OCI-LY3 (cell line): ENCODE measurements at regions not wholly inside any gene's neighbourhood (a gene's known extent, or its start where the extent isn't known, plus 50 kb on each side); places are given as distances from the start of the nearest gene placed in this dataset.

Experiments used
- H2AFZ ChIP-seq: fragments of 200-600, 300-600 bp; shearing (Covaris generic); 2 replicates; pipeline ENCODE4 v1.6.0; 2014; ENCODE audit warnings: antibody characterized with exemption, low read depth, low read length
- H3K27ac ChIP-seq: fragments of 200-600, 300-600 bp; sonication (generic); 2 replicates; pipeline ENCODE4 v1.5.1; 2014; ENCODE audit warnings: mild to moderate bottlenecking, low read length, moderate library complexity, mixed read lengths
- H3K27me3 ChIP-seq: fragments of 200-600, 300-600 bp; sonication (generic); 2 replicates; pipeline ENCODE4 v1.6.1; 2014; ENCODE audit warnings: low read depth, low read length, mixed read lengths
- H3K36me3 ChIP-seq: fragments of 200-600, 300-600 bp; sonication (generic); replicated peaks from 2 replicates; pipeline ENCODE3; 2014; ENCODE audit warnings: low read depth, low read length, mixed read lengths
- H3K4me1 ChIP-seq: fragments of 300-600, 200-600 bp; sonication (generic); 2 replicates; pipeline ENCODE4 v1.6.1; 2014; ENCODE audit warnings: low read length, mixed read lengths
- H3K4me2 ChIP-seq: fragments of 200-600, 300-600 bp; sonication (generic); 2 replicates; pipeline ENCODE4 v1.6.1; 2014; ENCODE audit warnings: low read length, mixed read lengths
- H3K4me3 ChIP-seq: fragments of 300-600, 200-600 bp; sonication (generic); 2 replicates; pipeline ENCODE4 v1.5.1; 2014; ENCODE audit warnings: antibody characterized with exemption, mild to moderate bottlenecking, low read length, moderate library complexity
- H3K79me2 ChIP-seq: fragments of 300-600, 200-600 bp; shearing (Covaris generic); 2 replicates; pipeline ENCODE4 v1.6.1; 2014; ENCODE audit warnings: mild to moderate bottlenecking, low read length, mixed read lengths
- H3K9ac ChIP-seq: fragments of 300-600, 200-600 bp; shearing (Covaris generic); 2 replicates; pipeline ENCODE4 v1.6.0; 2014; ENCODE audit warnings: mild to moderate bottlenecking, low read length, moderate library complexity
- H3K9me3 ChIP-seq: fragments of 200-600, 300-600 bp; shearing (Covaris generic); 2 replicates; pipeline ENCODE4 v1.6.1; 2014; ENCODE audit warnings: low read length, mixed read lengths; ENCODE audit not compliant: insufficient read depth
- H4K20me1 ChIP-seq: fragments of 200-600, 300-600 bp; sonication (generic); 2 replicates; pipeline ENCODE4 v1.6.1; 2016; ENCODE audit warnings: low read length, mixed read lengths; ENCODE audit not compliant: insufficient read depth
- EZH2phosphoT487 ChIP-seq: fragments of 200-600 bp; shearing (Covaris generic); IDR thresholded peaks from 2 replicates; pipeline ENCODE4 v1.6.1; 2018; ENCODE audit warnings: antibody characterized with exemption, mixed run types, low read depth
- TF ChIP-seq, protein P1 (sequence below): fragments of 200-600, 300-600 bp; sonication (generic); IDR thresholded peaks from 2 replicates; pipeline ENCODE4 v1.5.1; 2014; ENCODE audit warnings: antibody characterized with exemption, low read length, low read depth

DNA sequence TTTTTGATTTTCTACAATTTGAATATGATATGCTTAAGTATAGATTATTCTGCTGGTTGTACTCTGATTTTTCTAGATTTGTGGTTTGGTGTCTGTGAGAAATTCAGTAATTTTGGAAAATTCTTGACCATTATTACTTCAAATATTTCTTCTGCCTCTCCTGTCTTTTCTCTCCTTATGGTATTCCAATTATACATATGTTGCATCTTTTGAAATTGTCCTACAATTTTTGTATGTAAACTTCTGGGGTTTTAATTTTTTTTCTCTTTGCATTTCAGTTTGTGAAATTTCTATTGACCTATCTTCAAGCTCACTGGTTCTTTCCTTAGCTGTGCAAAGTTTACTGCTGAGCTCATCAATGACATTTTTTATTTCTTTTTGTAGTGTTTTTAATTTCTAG lies 534.4 kb upstream of the SLC35B3 start:
- no peaks in the 10 kb centered on the region for H3K36me3 ChIP-seq
- H3K4me1 ChIP-seq = no peaks in the 10 kb centered on the region
- no peak overlapping the region for H2AFZ ChIP-seq
- no peaks in the 10 kb centered on the region; the same call in 1 of the 2 replicates for H3K9me3 ChIP-seq
- TF ChIP-seq EZH2phosphoT487 = no peak
- TF ChIP-seq, protein P1, sequence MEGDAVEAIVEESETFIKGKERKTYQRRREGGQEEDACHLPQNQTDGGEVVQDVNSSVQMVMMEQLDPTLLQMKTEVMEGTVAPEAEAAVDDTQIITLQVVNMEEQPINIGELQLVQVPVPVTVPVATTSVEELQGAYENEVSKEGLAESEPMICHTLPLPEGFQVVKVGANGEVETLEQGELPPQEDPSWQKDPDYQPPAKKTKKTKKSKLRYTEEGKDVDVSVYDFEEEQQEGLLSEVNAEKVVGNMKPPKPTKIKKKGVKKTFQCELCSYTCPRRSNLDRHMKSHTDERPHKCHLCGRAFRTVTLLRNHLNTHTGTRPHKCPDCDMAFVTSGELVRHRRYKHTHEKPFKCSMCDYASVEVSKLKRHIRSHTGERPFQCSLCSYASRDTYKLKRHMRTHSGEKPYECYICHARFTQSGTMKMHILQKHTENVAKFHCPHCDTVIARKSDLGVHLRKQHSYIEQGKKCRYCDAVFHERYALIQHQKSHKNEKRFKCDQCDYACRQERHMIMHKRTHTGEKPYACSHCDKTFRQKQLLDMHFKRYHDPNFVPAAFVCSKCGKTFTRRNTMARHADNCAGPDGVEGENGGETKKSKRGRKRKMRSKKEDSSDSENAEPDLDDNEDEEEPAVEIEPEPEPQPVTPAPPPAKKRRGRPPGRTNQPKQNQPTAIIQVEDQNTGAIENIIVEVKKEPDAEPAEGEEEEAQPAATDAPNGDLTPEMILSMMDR = no peak
- no peak overlapping the region for H3K4me3 ChIP-seq
- no peak overlapping the region for H3K4me2 ChIP-seq
- no peak overlapping the region for H3K27ac ChIP-seq
- no peaks in the 10 kb centered on the region for H4K20me1 ChIP-seq
- no peak overlapping the region for H3K9ac ChIP-seq
- H3K27me3 ChIP-seq = no peaks in the 10 kb centered on the region
- no peaks in the 10 kb centered on the region for H3K79me2 ChIP-seq

DNA sequence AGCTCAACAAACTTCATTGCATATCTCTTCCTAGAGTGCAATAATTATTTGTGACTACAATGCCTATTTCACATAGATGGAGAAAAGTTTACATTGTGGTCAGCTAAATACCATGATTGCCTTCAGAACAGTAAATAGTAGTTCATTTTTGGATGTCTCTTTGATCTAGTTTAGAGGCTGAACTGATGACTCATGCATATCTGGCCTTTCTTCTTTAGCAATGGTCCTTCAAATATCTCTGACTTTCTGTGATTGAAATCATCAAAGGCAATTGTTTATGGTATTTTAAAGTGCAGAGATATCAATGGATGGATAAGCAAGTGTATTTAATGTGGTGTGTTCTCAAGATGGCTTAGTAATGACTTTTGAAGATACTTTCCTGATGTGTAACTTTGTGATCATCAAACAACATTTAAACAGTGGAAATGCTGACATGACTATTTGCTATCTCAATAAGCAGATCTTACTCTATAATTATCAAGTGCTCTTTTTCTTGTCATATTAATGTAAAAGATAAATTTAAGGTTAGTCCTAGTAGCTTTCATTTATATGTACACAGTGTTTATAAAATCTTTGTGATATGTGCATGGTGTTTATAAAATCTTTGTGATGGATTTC lies 523.7 kb upstream of the SLC35B3 start:
- H3K79me2 ChIP-seq = no peaks in the 10 kb centered on the region
- H3K9me3 ChIP-seq = no peaks in the 10 kb centered on the region
- H2AFZ ChIP-seq = no peak overlapping the region
- H4K20me1 ChIP-seq = no peaks in the 10 kb centered on the region
- no peaks in the 10 kb centered on the region for H3K36me3 ChIP-seq
- H3K9ac ChIP-seq = no peak overlapping the region
- no peak overlapping the region for H3K4me3 ChIP-seq
- H3K4me2 ChIP-seq = no peak overlapping the region
- H3K4me1 ChIP-seq = no peaks in the 10 kb centered on the region
- no peak overlapping the region for H3K27ac ChIP-seq
- TF ChIP-seq, protein P1 = no peak
- TF ChIP-seq EZH2phosphoT487 = no peak
- H3K27me3 ChIP-seq = no peaks in the 10 kb centered on the region

DNA sequence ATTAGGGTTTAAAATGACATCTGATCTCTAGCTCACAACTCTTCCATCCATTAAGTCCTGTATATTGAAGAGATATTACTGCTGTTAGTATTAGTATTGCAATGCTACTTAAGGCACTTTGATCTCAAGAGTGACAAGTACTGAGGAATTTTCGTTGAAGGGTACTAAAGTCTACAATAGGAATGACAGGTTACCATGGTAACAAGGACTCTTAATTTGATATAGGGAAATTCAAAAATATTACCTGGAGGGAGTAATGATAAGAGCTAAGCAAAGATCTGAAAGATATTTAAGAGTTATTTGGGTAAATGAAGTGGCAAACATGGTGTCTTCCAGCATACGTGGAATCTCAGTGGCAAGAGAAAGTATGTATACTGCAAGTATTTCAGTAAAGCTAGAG lies 518.0 kb upstream of the SLC35B3 start:
- Histone ChIP-seq H3K9me3 (no peaks in the 10 kb centered on the region), H2AFZ (no peak overlapping the region), H3K36me3 (no peaks in the 10 kb centered on the region), H3K4me1 (no peaks in the 10 kb centered on the region), H3K4me2 (no peak overlapping the region), H3K27ac (no peak overlapping the region), H3K4me3 (no peak overlapping the region), H3K79me2 (no peaks in the 10 kb centered on the region), H4K20me1 (no peaks in the 10 kb centered on the region), H3K9ac (no peak overlapping the region), H3K27me3 (no peaks in the 10 kb centered on the region)
- TF ChIP-seq, protein P1 = no peak
- no peak for TF ChIP-seq EZH2phosphoT487

DNA sequence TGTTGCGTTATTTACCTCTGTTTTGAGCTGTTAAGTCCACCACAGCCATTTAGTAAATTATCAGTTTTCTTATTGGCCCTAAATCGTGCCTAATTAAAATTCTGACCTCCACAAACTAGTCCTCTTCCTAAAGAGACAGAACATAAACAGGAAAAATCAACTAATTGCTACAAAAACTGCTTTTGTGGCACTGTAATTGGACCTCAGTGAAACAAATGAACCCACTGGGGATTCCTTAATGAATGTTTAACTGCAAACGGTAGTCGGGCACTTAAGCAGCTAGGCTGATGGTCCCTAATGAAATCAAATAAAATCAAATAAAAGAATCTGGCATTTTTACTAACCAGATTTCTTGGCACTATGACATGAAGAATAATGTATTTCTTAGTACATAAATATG lies 513.4 kb upstream of the SLC35B3 start:
- H3K4me3 ChIP-seq = no peak overlapping the region
- H3K36me3 ChIP-seq = no peaks in the 10 kb centered on the region
- H3K27me3 ChIP-seq = no peaks in the 10 kb centered on the region
- H3K27ac ChIP-seq = no peak overlapping the region
- H3K79me2 ChIP-seq = no peaks in the 10 kb centered on the region
- H4K20me1 ChIP-seq = no peaks in the 10 kb centered on the region
- H2AFZ ChIP-seq = no peak overlapping the region
- no peak overlapping the region for H3K9ac ChIP-seq
- H3K4me2 ChIP-seq = no peak overlapping the region
- no peaks in the 10 kb centered on the region for H3K4me1 ChIP-seq
- no peaks in the 10 kb centered on the region for H3K9me3 ChIP-seq
- no peak for TF ChIP-seq EZH2phosphoT487
- TF ChIP-seq, protein P1 = no peak
